Keratinocyte (primary cell): ENCODE measurements at regions not wholly inside any gene's neighbourhood (a gene's known extent, or its start where the extent isn't known, plus 50 kb on each side); places are given as distances from the start of the nearest gene placed in this dataset.

Source experiments
- DNase-seq: peaks from one replicate; pipeline ENCODE4 v3.0.0-alpha.2; 2011; ENCODE audit warnings: low read depth, missing footprints, low spot score
- FAIRE-seq: peaks from 2 replicates; lab custom pipeline; 2011; peaks lifted over from hg19 to GRCh38; lab: Jason Lieb, UNC
- H2AFZ ChIP-seq: 2 replicates; pipeline ENCODE4 v1.6.0; 2012; ENCODE audit warnings: low read length, control low read depth, inconsistent platforms; ENCODE audit not compliant: control insufficient read depth
- H3K27ac ChIP-seq: 2 replicates; pipeline ENCODE4 v1.5.1; 2011; ENCODE audit warnings: low read length; ENCODE audit not compliant: control insufficient read depth, insufficient read depth
- H3K27me3 ChIP-seq: 3 replicates; pipeline ENCODE4 v1.6.0; 2011; ENCODE audit warnings: low read length; ENCODE audit not compliant: control insufficient read depth, insufficient read depth; ENCODE audit errors: extremely low read depth
- H3K36me3 ChIP-seq, 2 experiments: 2 replicates in 1 of 2; 3 replicates in 1 of 2; pipeline ENCODE4 v1.5.1; 2011; ENCODE audit warnings: low read length in 2 of 2, mild to moderate bottlenecking in 1 of 2; ENCODE audit not compliant: control insufficient read depth in 2 of 2, insufficient read depth in 2 of 2; ENCODE audit errors: extremely low read depth in 1 of 2
- H3K4me1 ChIP-seq: 3 replicates; pipeline ENCODE4 v1.5.1; 2011; ENCODE audit warnings: low read length; ENCODE audit not compliant: control insufficient read depth, insufficient read depth; ENCODE audit errors: extremely low read depth
- H3K4me2 ChIP-seq: 3 replicates; pipeline ENCODE4 v1.6.0; 2011; ENCODE audit warnings: low read depth, low read length; ENCODE audit not compliant: control insufficient read depth, insufficient read depth; ENCODE audit errors: extremely low read depth
- H3K4me3 ChIP-seq, 3 experiments: fragments of 200-600 bp in 1 of 3; sonication (generic) in 1 of 3; 2 replicates in 2 of 3; 3 replicates in 1 of 3; pipeline ENCODE4 v1.5.1; 2011 to 2016; ENCODE audit warnings: low read length in 3 of 3, mild to moderate bottlenecking in 3 of 3, control low read depth in 2 of 3, inconsistent platforms in 1 of 3, low read depth in 1 of 3, mixed read lengths in 1 of 3, mixed run types in 1 of 3, moderate library complexity in 1 of 3; ENCODE audit not compliant: control insufficient read depth in 2 of 3, insufficient read depth in 2 of 3; ENCODE audit errors: extremely low read depth in 1 of 3
- H3K79me2 ChIP-seq: 2 replicates; pipeline ENCODE4 v1.6.0; 2012; ENCODE audit warnings: low read length; ENCODE audit not compliant: control insufficient read depth, insufficient read depth
- H3K9ac ChIP-seq: 3 replicates; pipeline ENCODE4 v1.6.0; 2011; ENCODE audit warnings: low read length; ENCODE audit not compliant: control insufficient read depth, insufficient read depth; ENCODE audit errors: extremely low read depth
- H3K9me1 ChIP-seq: 3 replicates; pipeline ENCODE4 v1.6.0; 2011; ENCODE audit warnings: low read length; ENCODE audit not compliant: control insufficient read depth, insufficient read depth; ENCODE audit errors: extremely low read depth
- H3K9me3 ChIP-seq: 2 replicates; pipeline ENCODE4 v1.5.1; 2012; ENCODE audit warnings: low read depth, low read length; ENCODE audit not compliant: control insufficient read depth
- H4K20me1 ChIP-seq: 3 replicates; pipeline ENCODE4 v1.6.0; 2011; ENCODE audit warnings: low read length; ENCODE audit not compliant: control insufficient read depth, insufficient read depth; ENCODE audit errors: extremely low read depth
- EZH2 ChIP-seq: IDR thresholded peaks from one replicate; pipeline ENCODE4 v1.6.1; 2012; ENCODE audit warnings: inconsistent platforms, mild to moderate bottlenecking, low read length, moderate library complexity
- dilution Hi-C: fragments of 300-500 bp; cut with MboI; formaldehyde crosslinking; loops from one replicate; pipeline ENCODE4 v1.7.0; 2020; ENCODE audit warnings: low sequenced_read_pairs; ENCODE audit not compliant: extremely low pct_ligation_motif_present
- TF ChIP-seq, protein P1 (sequence below), 3 experiments: IDR thresholded peaks in 1 of 3; conservative IDR thresholded peaks in 1 of 3; optimal IDR thresholded peaks in 1 of 3; 2 replicates in 2 of 3; 3 replicates in 1 of 3; pipeline versions ENCODE3 to v1.5.1; 2011; ENCODE audit warnings: low read length in 3 of 3, mild to moderate bottlenecking in 3 of 3, moderate library complexity in 2 of 3, control low read depth in 1 of 3, inconsistent platforms in 1 of 3; ENCODE audit not compliant: insufficient read depth in 2 of 3; ENCODE audit errors: extremely low read depth in 1 of 3

DNA sequence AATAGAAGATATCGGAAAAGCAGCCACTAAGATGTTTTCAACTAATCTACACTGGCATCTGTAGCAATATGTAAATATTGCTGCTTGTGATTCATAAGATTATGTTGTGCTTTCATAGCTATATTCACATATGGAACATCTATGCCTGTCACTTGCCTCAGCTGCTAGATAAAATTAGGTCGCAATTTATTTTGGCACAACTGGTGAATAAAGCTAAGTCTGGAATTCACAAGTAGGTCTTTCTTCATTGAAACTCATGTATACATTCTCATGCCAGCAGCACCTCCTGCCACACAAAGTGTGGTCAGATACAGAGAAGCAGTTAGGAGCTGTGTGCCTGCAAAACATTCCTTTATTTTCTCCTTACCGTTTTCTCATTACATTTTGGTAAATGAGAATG lies 543.3 kb upstream of the CHORDC1 start:
- no peak overlapping the region for H2AFZ ChIP-seq
- no peaks in the 10 kb centered on the region for H3K79me2 ChIP-seq
- no peaks in the 10 kb centered on the region for H3K4me1 ChIP-seq
- no peak for TF ChIP-seq EZH2
- TF ChIP-seq, protein P1, sequence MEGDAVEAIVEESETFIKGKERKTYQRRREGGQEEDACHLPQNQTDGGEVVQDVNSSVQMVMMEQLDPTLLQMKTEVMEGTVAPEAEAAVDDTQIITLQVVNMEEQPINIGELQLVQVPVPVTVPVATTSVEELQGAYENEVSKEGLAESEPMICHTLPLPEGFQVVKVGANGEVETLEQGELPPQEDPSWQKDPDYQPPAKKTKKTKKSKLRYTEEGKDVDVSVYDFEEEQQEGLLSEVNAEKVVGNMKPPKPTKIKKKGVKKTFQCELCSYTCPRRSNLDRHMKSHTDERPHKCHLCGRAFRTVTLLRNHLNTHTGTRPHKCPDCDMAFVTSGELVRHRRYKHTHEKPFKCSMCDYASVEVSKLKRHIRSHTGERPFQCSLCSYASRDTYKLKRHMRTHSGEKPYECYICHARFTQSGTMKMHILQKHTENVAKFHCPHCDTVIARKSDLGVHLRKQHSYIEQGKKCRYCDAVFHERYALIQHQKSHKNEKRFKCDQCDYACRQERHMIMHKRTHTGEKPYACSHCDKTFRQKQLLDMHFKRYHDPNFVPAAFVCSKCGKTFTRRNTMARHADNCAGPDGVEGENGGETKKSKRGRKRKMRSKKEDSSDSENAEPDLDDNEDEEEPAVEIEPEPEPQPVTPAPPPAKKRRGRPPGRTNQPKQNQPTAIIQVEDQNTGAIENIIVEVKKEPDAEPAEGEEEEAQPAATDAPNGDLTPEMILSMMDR (optimal IDR thresholded peaks at IDR 0.05 in 1 of 3, IDR thresholded peaks at IDR 0.05 in 1 of 3, conservative IDR thresholded peaks at IDR 0.05 in 1 of 3; ENCODE audit: extremely low read depth in 1 of 3, insufficient read depth in 2 of 3, low read length in 3 of 3), result no peak
- H3K27me3 ChIP-seq, result no peaks in the 10 kb centered on the region
- no peaks in the 10 kb centered on the region for H3K9me1 ChIP-seq
- no peak for DNase-seq
- no peak overlapping the region for H3K27ac ChIP-seq
- H3K36me3 ChIP-seq, result no peaks in the 10 kb centered on the region
- FAIRE-seq, result no peak
- H3K4me2 ChIP-seq, result no peak overlapping the region
- H3K9me3 ChIP-seq, result no peaks in the 10 kb centered on the region
- no peak overlapping the region for H3K9ac ChIP-seq
- no peaks in the 10 kb centered on the region for H4K20me1 ChIP-seq
- dilution Hi-C loops, result no loop called here
- no peak overlapping the region for H3K4me3 ChIP-seq

DNA sequence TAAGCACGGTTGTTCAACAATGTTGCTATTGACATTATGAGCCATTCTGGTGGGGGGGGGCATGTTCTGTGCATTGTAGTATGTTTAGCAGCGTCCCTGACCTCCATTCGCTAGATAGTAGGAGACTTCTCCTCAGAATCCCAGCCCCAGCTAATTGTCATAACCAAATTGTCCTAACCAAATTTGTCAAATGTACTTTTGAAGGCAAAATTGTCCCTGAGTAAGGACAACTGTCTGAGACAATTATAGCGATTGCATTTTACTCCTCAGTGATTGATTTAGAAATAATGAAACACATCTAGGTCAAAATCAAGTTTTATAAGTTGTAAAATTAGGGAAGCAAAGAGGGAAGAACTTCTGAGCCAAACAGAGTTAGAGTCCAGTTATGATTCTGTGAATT lies 541.8 kb upstream of the CHORDC1 start:
- Histone ChIP-seq H3K4me3 (no peak overlapping the region), H2AFZ (no peak overlapping the region), H3K36me3 (no peaks in the 10 kb centered on the region), H3K9me3 (no peaks in the 10 kb centered on the region), H3K9me1 (no peaks in the 10 kb centered on the region), H3K79me2 (no peaks in the 10 kb centered on the region), H3K27me3 (no peaks in the 10 kb centered on the region), H3K4me2 (no peak overlapping the region), H4K20me1 (no peaks in the 10 kb centered on the region), H3K27ac (no peak overlapping the region), H3K4me1 (no peaks in the 10 kb centered on the region), H3K9ac (no peak overlapping the region)
- dilution Hi-C loops, result no loop called here
- no peak for TF ChIP-seq EZH2
- TF ChIP-seq, protein P1 (optimal IDR thresholded peaks at IDR 0.05 in 1 of 3, IDR thresholded peaks at IDR 0.05 in 1 of 3, conservative IDR thresholded peaks at IDR 0.05 in 1 of 3; ENCODE audit: extremely low read depth in 1 of 3, insufficient read depth in 2 of 3, low read length in 3 of 3), result no peak
- DNase-seq (no peak), FAIRE-seq (no peak)
